NCI-H1092 (cell line): ENCODE measurements at regions not wholly inside any gene's neighbourhood (a gene's known extent, or its start where the extent isn't known, plus 50 kb on each side); places are given as distances from the start of the nearest gene placed in this dataset.
"Not testable (repeated sequence)": the region's sequence is repeated elsewhere in the genome, so short reads cannot be mapped to it uniquely, and the experiment has no call there.

Source experiments
- DNase-seq: peaks from one replicate; lab custom pipeline; 2025; lab: John Stamatoyannopoulos, UW

GRCh38 chr4:105050896-105051295 is 95.8 kb upstream of the TET2 start:
- DNase-seq: no peak

DNA sequence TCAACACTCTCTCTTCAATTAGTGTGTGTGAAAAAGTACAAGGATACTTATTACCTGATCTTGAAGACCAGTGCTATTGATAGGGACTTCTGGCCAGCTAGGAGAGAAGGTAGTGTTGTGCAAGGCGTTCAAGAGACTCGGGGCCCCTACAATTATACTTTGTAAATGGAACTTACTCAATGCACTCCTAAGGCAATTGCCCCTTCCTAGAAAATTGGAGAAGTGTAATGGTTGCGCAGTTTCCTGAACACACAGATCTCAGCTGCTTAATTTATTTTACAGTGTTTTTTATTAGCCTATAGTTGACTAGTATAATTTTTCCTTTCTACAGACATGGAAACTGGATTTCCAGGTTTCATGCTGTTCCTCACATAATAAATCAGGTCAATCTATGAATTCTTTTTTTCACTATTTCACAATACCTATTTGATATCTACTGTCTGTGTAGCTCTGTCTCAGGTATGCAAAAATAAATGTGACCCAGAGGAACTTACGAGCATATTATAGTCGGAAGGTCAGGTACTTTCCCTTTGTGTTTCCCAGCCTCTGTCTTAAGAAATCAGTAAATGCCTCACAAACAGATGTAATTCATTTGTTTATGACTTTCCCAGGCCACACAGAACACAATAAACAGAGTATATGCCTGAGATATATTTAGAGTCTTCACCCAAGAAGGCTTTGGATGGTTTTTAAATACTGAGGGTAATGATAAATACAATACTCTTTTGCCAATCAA is 89.1 kb upstream of the TET2 start:
- no peak for DNase-seq

DNA sequence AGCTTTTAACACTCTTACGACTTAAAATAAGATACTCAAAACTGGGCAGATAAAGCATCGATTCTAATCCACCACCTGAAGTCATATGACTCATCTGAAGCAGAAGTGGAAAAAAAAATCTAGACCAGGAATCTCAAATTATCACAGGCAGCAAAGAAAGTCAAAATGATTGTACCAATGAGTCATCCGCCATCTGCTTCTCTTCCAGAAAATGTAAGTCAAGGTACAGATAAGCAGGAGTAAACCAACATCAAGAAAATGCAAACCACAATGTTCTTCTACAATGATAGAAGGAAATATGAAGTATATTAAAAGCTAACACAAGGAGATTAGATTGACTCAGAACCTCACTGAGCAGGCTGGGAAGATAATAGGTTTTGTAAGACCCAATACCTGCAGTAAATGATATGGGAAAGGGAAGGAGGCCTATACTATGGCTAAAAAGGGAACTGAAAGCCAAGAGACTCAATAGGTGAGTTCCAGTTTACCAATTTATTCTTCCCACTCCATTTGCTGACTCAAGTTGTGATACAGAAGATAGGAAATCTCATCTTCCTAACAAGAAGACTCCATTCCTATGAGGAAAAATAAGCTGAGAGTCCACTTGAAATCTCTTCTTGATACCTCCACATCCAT is 88.4 kb upstream of the TET2 start:
- no peak for DNase-seq

- no peak for DNase-seq
Measured at GRCh38 chr4:105059337-105059736, 87.3 kb upstream of the TET2 start.

GRCh38 chr4:105060628-105061027 is 86.0 kb upstream of the TET2 start:
- no peak for DNase-seq

DNA sequence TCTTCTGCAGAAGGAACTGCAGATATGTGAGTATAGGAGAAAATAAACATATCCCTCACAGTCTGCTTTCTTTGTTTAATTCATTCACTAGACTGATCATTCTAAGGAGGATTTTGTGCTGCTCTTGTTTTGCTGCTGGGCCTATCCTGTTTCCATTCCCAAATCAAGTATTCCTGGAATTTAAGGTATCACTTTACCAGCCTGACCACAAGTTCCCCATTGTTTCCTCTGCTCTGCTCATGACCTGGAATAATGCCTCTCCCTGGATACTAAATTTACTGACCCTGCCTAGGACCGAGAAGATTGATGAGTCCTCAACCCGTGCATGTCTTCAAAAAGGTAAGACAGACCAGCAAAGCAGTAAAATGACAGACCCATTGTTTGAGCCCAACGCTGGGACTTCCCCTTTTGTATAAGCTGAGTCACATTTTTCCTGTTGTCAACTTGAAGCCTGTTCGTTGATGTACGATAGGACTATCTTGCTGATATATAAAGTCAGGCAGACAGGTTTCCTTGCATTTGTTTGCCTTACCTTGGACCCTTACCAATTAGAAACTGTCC is 85.5 kb upstream of the TET2 start:
- no peak for DNase-seq

- DNase-seq: no peak
Measured at GRCh38 chr4:105061731-105062130, 84.9 kb upstream of the TET2 start.

DNA sequence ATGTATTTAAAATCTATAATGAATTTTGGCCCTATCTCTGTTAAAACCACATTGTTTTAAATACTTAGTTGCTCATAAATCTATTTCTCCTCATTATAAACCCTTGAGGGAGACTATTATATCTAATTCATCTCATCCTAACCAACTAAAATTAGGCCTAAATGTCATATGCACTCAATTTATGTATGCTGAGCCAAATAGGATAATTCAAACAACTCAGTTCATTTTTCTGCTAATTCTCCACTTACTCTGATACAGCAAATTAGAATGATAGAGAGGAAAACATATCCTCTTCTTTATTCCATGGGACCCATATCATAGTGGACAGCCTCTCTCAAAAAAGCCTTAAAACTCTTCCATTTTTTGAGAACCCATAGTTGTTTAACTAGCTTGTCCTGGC is 80.3 kb upstream of the TET2 start:
- DNase-seq: no peak

- DNase-seq: no peak
Measured at GRCh38 chr4:105067431-105067830, 79.2 kb upstream of the TET2 start.

GRCh38 chr4:105067946-105068345 is 78.7 kb upstream of the TET2 start:
- DNase-seq: peak; percentile 32

DNA sequence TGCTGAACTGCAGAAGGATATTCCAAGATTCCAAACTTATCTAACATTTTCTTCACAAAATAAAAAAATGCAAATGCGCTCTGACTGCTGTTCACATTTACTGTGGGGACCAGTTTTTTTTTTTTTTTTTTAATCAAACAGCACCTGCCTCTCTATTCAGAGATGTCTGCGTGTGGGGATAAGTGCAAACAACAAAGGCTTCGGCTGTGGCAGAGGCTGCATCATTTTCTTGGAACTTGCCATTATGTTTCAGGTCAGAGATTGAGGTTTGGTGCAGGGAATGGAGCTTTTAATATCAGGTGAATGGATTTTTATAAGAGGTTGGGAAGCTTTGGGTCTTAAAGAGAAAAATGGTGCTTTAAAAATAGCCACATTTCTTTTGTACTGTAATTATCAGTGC is 78.2 kb upstream of the TET2 start:
- DNase-seq: peak; percentile 74

DNA sequence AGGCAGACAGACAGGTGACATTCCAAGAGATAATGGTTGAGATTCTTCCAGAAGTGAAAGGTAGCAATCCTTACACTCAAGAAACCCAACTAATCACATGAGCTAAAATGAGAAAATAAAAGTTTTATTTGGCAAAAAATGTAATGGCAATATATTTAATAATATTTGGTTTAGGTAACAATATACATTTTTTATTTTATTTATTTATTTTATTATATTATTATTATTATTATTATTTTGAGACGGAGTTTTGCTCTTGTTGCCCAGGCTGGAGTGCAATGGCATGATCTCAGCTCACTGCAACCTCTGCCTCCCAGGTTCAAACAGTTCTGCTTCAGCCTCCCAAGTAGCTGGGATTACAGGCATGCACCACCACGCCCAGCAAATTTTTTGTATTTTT is 74.6 kb upstream of the TET2 start:
- DNase-seq: not testable (repeated sequence)

- no peak for DNase-seq
Measured at GRCh38 chr4:105074097-105074496, 72.6 kb upstream of the TET2 start.

GRCh38 chr4:105075045-105075444 is 71.6 kb upstream of the TET2 start:
- no peak for DNase-seq

DNA sequence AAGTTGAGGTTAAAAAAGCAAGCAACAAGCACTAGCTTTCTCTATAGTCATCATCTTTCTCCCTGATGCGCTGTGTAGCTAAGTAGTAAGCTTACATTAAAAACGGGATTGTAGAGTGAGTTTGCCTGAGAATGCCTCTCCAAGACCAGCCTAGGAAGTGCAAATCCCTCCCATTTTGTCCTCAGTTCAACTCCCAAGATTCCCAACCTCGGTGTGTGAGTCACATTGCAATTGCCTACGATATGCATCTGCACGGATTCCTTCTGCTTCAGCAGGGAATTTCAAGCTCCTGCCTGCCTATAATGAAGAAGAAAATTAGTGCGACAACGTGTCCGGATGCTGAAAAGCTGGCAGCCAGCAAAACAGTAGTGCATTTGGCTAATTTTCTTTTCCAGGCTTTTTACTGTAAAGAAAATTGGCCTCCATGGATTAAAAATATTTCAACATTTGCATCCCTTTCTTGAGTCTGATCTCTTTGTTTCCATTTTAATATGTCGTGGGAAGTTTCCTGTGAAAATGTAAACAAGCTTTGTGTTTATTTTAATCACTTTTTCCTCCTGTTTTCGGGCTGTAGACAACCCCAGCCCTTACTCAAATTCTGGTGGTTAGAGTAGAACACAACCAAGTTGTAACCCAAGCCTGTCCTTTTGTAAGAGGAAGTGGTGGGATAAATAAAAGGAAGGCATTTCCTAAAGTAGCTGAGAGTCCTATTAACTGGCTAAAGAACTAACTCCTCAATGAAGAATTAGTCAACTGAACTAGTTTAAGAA is 58.4 kb upstream of the TET2 start:
- no peak for DNase-seq

DNA sequence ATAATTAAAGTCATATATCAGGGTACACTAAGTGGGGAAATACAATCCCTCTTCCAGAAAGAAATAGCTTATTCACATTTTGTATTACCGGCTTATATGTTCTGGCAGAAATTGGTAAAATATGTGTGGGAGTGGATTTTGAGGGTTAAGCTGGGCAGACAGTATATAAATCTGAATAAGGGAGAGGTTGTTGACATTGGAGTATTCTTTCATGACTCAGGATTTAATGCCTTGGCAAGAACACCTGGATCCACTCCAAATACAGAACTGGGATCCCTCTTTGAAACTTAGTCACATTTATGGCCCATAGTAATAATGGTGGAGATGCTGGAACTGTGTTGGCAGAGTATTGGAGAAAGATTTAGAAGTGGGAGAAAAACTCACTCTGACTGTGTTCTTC is 54.3 kb upstream of the TET2 start:
- no peak for DNase-seq

GRCh38 chr4:105092768-105093167 is 53.9 kb upstream of the TET2 start:
- DNase-seq: no peak

DNA sequence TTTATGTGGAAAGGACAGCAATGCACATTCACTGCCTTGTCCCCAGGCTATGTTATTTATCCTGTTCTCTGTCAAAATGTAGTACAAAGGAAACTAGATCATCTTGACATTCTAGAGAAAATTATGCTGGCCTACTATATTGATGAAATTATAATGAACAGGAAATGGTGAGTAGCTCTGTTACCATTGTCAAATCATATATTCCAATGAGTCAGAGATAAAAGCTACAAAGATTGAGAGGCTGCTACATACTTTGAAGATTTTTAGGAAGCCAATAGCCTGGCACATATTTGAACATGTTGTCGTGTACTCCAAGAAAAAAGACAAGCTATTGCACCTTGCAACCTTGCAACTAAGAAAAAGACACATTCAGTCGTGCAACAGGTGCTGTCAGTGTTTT is 52.7 kb upstream of the TET2 start:
- DNase-seq: no peak
